Spleen (tissue), 11 donors: ENCODE measurements at regions not wholly inside any gene's neighbourhood (a gene's known extent, or its start where the extent isn't known, plus 50 kb on each side); places are given as distances from the start of the nearest gene placed in this dataset.

Experiments
- DNase-seq: peaks from one replicate; pipeline ENCODE4 v3.0.0-alpha.2; 2020
- H3K27ac ChIP-seq, 8 donors: fragments of 200-600 bp; sonication (generic) in 7 of 8; 1 replicate in 4 of 8; 2 replicates in 4 of 8; pipeline versions ENCODE4 v1.5.0 to v1.8.0; 2016 to 2021; ENCODE audit warnings: inconsistent platforms in 4 of 8, mild to moderate bottlenecking in 4 of 8, moderate library complexity in 1 of 8
- H3K27me3 ChIP-seq, 7 donors: fragments of 200-600 bp; sonication (generic) in 6 of 7; replicated peaks in 1 of 7; 1 replicate in 4 of 7; 2 replicates in 3 of 7; pipeline versions ENCODE4 v1.5.0 to v1.8.0; 2016 to 2021; ENCODE audit warnings: inconsistent platforms in 3 of 7, mild to moderate bottlenecking in 1 of 7
- H3K36me3 ChIP-seq, 6 donors: fragments of 200-600 bp; sonication (generic) in 5 of 6; 1 replicate in 4 of 6; 2 replicates in 2 of 6; pipeline versions ENCODE4 v1.5.0 to v1.8.0; 2016 to 2021; ENCODE audit warnings: inconsistent platforms in 2 of 6
- H3K4me1 ChIP-seq, 6 donors: fragments of 200-600 bp; sonication (generic) in 5 of 6; 1 replicate in 3 of 6; 2 replicates in 3 of 6; pipeline versions ENCODE4 v1.5.0 to v1.8.0; 2016 to 2021; ENCODE audit warnings: inconsistent platforms in 3 of 6
- H3K4me3 ChIP-seq, 8 donors: fragments of 200-600 bp; sonication (generic) in 7 of 8; 1 replicate in 4 of 8; 2 replicates in 4 of 8; pipeline versions ENCODE4 v1.5.0 to v1.8.0; 2016 to 2021; ENCODE audit warnings: inconsistent platforms in 4 of 8, mild to moderate bottlenecking in 4 of 8, moderate library complexity in 2 of 8
- H3K9me3 ChIP-seq, 8 donors: fragments of 200-600 bp; sonication (generic) in 7 of 8; 1 replicate in 4 of 8; 2 replicates in 4 of 8; pipeline versions ENCODE4 v1.5.0 to v1.8.0; 2016 to 2021; ENCODE audit warnings: inconsistent platforms in 4 of 8
- POLR2A ChIP-seq, 3 donors: fragments of 450-650 bp; IDR thresholded peaks; one replicate each; pipeline ENCODE4 v1.5.1; 2017; ENCODE audit warnings: antibody characterized with exemption in 3 of 3, mild to moderate bottlenecking in 1 of 3
- POLR2AphosphoS5 ChIP-seq, 3 donors: sonication (generic); formaldehyde crosslinking; IDR thresholded peaks; one replicate each; pipeline ENCODE4 v1.5.1; 2017; ENCODE audit warnings: antibody characterized with exemption in 3 of 3
- WGBS, 5 donors: extraction: QIAGEN DNeasy Blood & Tissue Kit in 3 of 5; methylation state at CpG; one replicate each; pipeline versions ENCODE4 v1.1.5 to v1.1.7; 2013 to 2018; 5-methylcytosine and 5-hydroxymethylcytosine counted together
- intact Hi-C: fragments of 100-400 bp; cut with DNase I; formaldehyde crosslinking; loops from one replicate; pipeline ENCODE4 v1.15.0; 2023; ENCODE audit warnings: low total_unique reads
- TF ChIP-seq, protein P1 (sequence below), 11 experiments: fragments of 200-600 bp in 7 of 11; fragments of 450-650 bp in 4 of 11; sonication (generic) in 4 of 11; IDR thresholded peaks in 8 of 11; conservative IDR thresholded peaks in 3 of 11; 1 replicate in 7 of 11; 2 replicates in 4 of 11; pipeline versions ENCODE4 v1.4.0 to v1.8.0; 2016 to 2021; ENCODE audit warnings: antibody characterized with exemption in 11 of 11, inconsistent platforms in 4 of 11, mild to moderate bottlenecking in 1 of 11
- donor health status: healthy with polysubstance abuse.
- donor health status: DM: no; HTN: no; CAD: no; lungs with moderate emphysema.
- donor health status: DM: no; HTN: no; CAD: no.
- donor health status: Bipolar disorder and iron deficiency.
- donor health status: healthy.
- donor health status: DM: no; HTN: no; CAD: no.
- donor health status: DM: yes; HTN: yes; CAD: no.

GRCh38 chr6:49082611-49083010 is 380.4 kb downstream of the MMUT start:
- TF ChIP-seq POLR2AphosphoS5 (IDR thresholded peaks at IDR 0.05) = no peak
- TF ChIP-seq POLR2A (IDR thresholded peaks at IDR 0.05) = no peak
- TF ChIP-seq, protein P1, sequence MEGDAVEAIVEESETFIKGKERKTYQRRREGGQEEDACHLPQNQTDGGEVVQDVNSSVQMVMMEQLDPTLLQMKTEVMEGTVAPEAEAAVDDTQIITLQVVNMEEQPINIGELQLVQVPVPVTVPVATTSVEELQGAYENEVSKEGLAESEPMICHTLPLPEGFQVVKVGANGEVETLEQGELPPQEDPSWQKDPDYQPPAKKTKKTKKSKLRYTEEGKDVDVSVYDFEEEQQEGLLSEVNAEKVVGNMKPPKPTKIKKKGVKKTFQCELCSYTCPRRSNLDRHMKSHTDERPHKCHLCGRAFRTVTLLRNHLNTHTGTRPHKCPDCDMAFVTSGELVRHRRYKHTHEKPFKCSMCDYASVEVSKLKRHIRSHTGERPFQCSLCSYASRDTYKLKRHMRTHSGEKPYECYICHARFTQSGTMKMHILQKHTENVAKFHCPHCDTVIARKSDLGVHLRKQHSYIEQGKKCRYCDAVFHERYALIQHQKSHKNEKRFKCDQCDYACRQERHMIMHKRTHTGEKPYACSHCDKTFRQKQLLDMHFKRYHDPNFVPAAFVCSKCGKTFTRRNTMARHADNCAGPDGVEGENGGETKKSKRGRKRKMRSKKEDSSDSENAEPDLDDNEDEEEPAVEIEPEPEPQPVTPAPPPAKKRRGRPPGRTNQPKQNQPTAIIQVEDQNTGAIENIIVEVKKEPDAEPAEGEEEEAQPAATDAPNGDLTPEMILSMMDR (IDR thresholded peaks at IDR 0.05 in 8 of 11, conservative IDR thresholded peaks at IDR 0.05 in 3 of 11) = no peak
- intact Hi-C loops = no loop called here
- no peak overlapping the region for H3K27ac ChIP-seq
- no peaks in the 10 kb centered on the region for H3K27me3 ChIP-seq
- H3K9me3 ChIP-seq = peaks cover 0 to 18% (median 4%) of the 10 kb centered on the region in 8 donors
- DNase-seq = no peak
- no peaks in the 10 kb centered on the region for H3K4me1 ChIP-seq
- no peak overlapping the region for H3K4me3 ChIP-seq
- H3K36me3 ChIP-seq = no peaks in the 10 kb centered on the region
- 74 to 88% (median 76%) methylated on average over 2 of the region's 2 CpGs for WGBS, 5 donors

DNA sequence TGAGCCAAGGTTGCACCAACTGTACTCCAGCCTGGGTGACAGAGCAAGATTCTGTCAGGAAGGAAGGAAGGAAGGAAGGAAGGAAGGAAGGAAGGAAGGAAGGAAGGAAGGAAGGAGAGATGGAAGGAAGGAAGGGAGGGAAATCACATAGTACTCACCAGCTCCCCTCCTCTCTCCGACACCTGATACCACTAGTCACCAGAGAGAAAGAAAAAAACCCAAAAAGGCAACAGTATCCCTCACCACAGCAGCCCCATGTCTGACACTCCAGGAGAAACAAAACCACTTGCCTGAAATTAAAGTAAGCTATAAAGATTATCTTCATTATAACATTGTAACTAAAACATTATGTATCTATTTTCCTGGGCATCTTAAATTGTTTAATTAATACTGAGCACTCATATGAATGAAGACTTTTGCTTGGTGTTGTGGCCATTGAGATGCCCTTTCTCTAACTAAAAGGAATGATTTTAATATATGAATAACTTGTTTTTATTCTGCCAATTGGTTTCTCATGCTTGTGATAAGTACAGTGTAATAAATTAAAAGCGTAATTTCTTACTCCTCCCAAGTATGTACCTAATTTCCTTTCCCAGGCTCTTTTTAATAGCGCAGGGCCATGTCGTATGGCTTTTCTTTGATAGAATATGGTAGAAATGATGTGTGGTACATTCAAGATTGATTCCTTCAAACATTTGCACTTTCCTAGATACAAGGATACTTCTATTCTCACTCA is 390.0 kb downstream of the MMUT start:
- no peak for DNase-seq
- intact Hi-C loops = no loop called here
- TF ChIP-seq POLR2AphosphoS5 (IDR thresholded peaks at IDR 0.05) (no peak), POLR2A (IDR thresholded peaks at IDR 0.05) (no peak)
- TF ChIP-seq, protein P1 (IDR thresholded peaks at IDR 0.05 in 8 of 11, conservative IDR thresholded peaks at IDR 0.05 in 3 of 11) = no peak
- Histone ChIP-seq H3K27ac (no peak overlapping the region), H3K36me3 (no peaks in the 10 kb centered on the region), H3K4me1 (no peaks in the 10 kb centered on the region), H3K9me3 (peaks cover 0 to 44% (median 13%) of the 10 kb centered on the region in 8 donors), H3K4me3 (no peak overlapping the region), H3K27me3 (no peaks in the 10 kb centered on the region)
- 86 to 92% (median 90%) methylated on average over 4 of the region's 4 CpGs for WGBS, 5 donors

DNA sequence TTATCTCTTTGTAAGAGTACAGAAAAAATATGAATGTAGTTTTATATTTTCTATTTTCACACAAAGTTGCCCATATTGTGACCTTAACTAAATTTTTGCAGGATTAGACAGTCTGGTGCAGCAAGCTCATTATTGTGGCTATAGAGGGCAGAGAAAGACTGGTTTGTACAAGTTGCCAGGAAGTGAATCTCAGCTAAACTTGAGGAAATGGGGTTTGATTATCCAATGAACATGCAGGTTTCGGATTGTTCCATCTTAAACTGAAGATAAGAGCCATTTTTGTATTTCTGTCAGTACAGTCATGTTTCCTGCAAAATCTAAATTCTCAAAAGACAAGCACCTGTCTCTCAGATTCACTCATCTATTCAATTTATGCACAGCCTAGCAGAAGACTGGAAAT is 390.9 kb downstream of the MMUT start:
- intact Hi-C loops = no loop called here
- H3K4me3 ChIP-seq = no peak overlapping the region
- H3K4me1 ChIP-seq = no peaks in the 10 kb centered on the region
- H3K9me3 ChIP-seq = peaks cover 0 to 37% (median 10%) of the 10 kb centered on the region in 8 donors
- no peaks in the 10 kb centered on the region for H3K36me3 ChIP-seq
- H3K27ac ChIP-seq = no peak overlapping the region
- no peak for DNase-seq
- TF ChIP-seq POLR2AphosphoS5 (IDR thresholded peaks at IDR 0.05) (no peak), POLR2A (IDR thresholded peaks at IDR 0.05) (no peak)
- TF ChIP-seq, protein P1 (IDR thresholded peaks at IDR 0.05 in 8 of 11, conservative IDR thresholded peaks at IDR 0.05 in 3 of 11) = no peak
- no peaks in the 10 kb centered on the region for H3K27me3 ChIP-seq
- WGBS, 5 donors = 68 to 84% (median 72%) methylated on average over 1 of the region's 1 CpG

GRCh38 chr6:49070411-49070810 is 392.6 kb downstream of the MMUT start:
- DNase-seq = no peak
- no peak overlapping the region for H3K4me3 ChIP-seq
- H3K4me1 ChIP-seq = no peaks in the 10 kb centered on the region
- intact Hi-C loops = no loop called here
- H3K27ac ChIP-seq = no peak overlapping the region
- 75 to 95% (median 87%) methylated on average over 2 of the region's 2 CpGs for WGBS, 5 donors
- H3K36me3 ChIP-seq = no peaks in the 10 kb centered on the region
- H3K27me3 ChIP-seq = no peaks in the 10 kb centered on the region
- H3K9me3 ChIP-seq = peaks cover 0 to 43% (median 21%) of the 10 kb centered on the region in 8 donors
- TF ChIP-seq POLR2A (IDR thresholded peaks at IDR 0.05) (no peak), POLR2AphosphoS5 (IDR thresholded peaks at IDR 0.05) (no peak)
- TF ChIP-seq, protein P1 (IDR thresholded peaks at IDR 0.05 in 8 of 11, conservative IDR thresholded peaks at IDR 0.05 in 3 of 11) = no peak
